ENCODE measurements at regions not wholly inside any gene's neighbourhood (a gene's known extent, or its start where the extent isn't known, plus 50 kb on each side); places are given as distances from the start of the nearest gene placed in this dataset.

GRCh38 chr6:16044211-16044643 lies 84.7 kb upstream of the MYLIP start:
- DNase-seq (ENCODE audit: low spot score) (no peak), ATAC-seq (no peak)
- Histone ChIP-seq H3K79me2 (replicated peaks; ENCODE audit: insufficient read depth) (no peaks in the 10 kb centered on the region), H3K36me3 (ENCODE audit: insufficient read depth) (peaks cover 13% of the 10 kb centered on the region), H3K27me3 (ENCODE audit: insufficient read depth) (no peaks in the 10 kb centered on the region), H4K20me1 (replicated peaks; ENCODE audit: insufficient read depth) (no peaks in the 10 kb centered on the region), H3K4me2 (no peak overlapping the region), H3K4me3 (no peak overlapping the region), H3F3A (replicated peaks; ENCODE audit: low read depth) (no peaks in the 10 kb centered on the region), H2AFZ (no peak overlapping the region), H3K9me2 (ENCODE audit: insufficient read depth) (peaks cover 21% of the 10 kb centered on the region), H3K4me1 (ENCODE audit: insufficient read depth) (no peaks in the 10 kb centered on the region), H3K27ac (ENCODE audit: low read depth) (no peak overlapping the region)
- Mint-ChIP-seq H3K4me3 (no peak overlapping the region), H3K9me3 (peaks cover 26% of the 10 kb centered on the region), H3K27ac (no peak overlapping the region), H3K36me3 (ENCODE audit: low read depth) (peaks cover 22% of the 10 kb centered on the region), H3K27me3 (ENCODE audit: insufficient read depth, low read depth, poor library complexity) (no peaks in the 10 kb centered on the region), H3K4me1 (no peaks in the 10 kb centered on the region)
- TF ChIP-seq CREB1 (CRISPR knock-in tag; IDR thresholded peaks at IDR 0.05; ENCODE audit: low read depth) (no peak), ZNF331 (CRISPR knock-in tag; IDR thresholded peaks at IDR 0.05; ENCODE audit: low read depth) (no peak), STAT1 (IDR thresholded peaks at IDR 0.05; ENCODE audit: unreplicated experiment) (no peak), EZH2phosphoT487 (IDR thresholded peaks at IDR 0.05; ENCODE audit: unreplicated experiment) (no peak), POLR2AphosphoS5 (IDR thresholded peaks at IDR 0.05; ENCODE audit: low read depth) (no peak), CTCF (conservative IDR thresholded peaks at IDR 0.05; ENCODE audit: low read depth in 2 of 2) (no peak), ETS1 (IDR thresholded peaks at IDR 0.05) (no peak), EZH2 (IDR thresholded peaks at IDR 0.05; ENCODE audit: low read depth, unreplicated experiment) (no peak)

- Histone ChIP-seq H2AFZ (peak overlapping the region; percentile 47; the same call in 1 of the 2 replicates), H4K20me1 (replicated peaks; ENCODE audit: insufficient read depth) (no peaks in the 10 kb centered on the region), H3K4me1 (ENCODE audit: insufficient read depth) (no peaks in the 10 kb centered on the region), H3K36me3 (ENCODE audit: insufficient read depth) (peaks cover 13% of the 10 kb centered on the region), H3K4me2 (no peak overlapping the region), H3K27ac (ENCODE audit: low read depth) (no peak overlapping the region), H3K4me3 (no peak overlapping the region), H3K9me2 (ENCODE audit: insufficient read depth) (peaks cover 21% of the 10 kb centered on the region), H3K27me3 (ENCODE audit: insufficient read depth) (no peaks in the 10 kb centered on the region), H3K79me2 (replicated peaks; ENCODE audit: insufficient read depth) (no peaks in the 10 kb centered on the region), H3F3A (replicated peaks; ENCODE audit: low read depth) (no peaks in the 10 kb centered on the region)
- ATAC-seq (no peak), DNase-seq (ENCODE audit: low spot score) (no peak)
- no peaks in the 10 kb centered on the region for H3K4me1 Mint-ChIP-seq
- H3K9me3 Mint-ChIP-seq: peaks cover 34% of the 10 kb centered on the region
- H3K36me3 Mint-ChIP-seq (ENCODE audit: low read depth): peaks cover 29% of the 10 kb centered on the region
- no peak overlapping the region for H3K4me3 Mint-ChIP-seq
- H3K27ac Mint-ChIP-seq: no peak overlapping the region
- peaks cover under 1% of the 10 kb centered on the region for H3K27me3 Mint-ChIP-seq (ENCODE audit: insufficient read depth, low read depth, poor library complexity)
- TF ChIP-seq ZNF462 (CRISPR knock-in tag; IDR thresholded peaks at IDR 0.05) (no peak), STAT1 (IDR thresholded peaks at IDR 0.05; ENCODE audit: unreplicated experiment) (no peak), ETS1 (IDR thresholded peaks at IDR 0.05) (no peak)
These were observed 85.4 kb upstream of the MYLIP start for GRCh38 chr6:16043171-16044135.
